COLO668 (cell line): ENCODE measurements at regions not wholly inside any gene's neighbourhood (a gene's known extent, or its start where the extent isn't known, plus 50 kb on each side); places are given as distances from the start of the nearest gene placed in this dataset.
A peak's percentile ranks its signal among the peaks of the same experiment; 100 is the strongest.

Experiments used
- DNase-seq: peaks from one replicate; lab custom pipeline; 2025; ENCODE audit not compliant: unreplicated experiment; lab: John Stamatoyannopoulos, UW

DNA sequence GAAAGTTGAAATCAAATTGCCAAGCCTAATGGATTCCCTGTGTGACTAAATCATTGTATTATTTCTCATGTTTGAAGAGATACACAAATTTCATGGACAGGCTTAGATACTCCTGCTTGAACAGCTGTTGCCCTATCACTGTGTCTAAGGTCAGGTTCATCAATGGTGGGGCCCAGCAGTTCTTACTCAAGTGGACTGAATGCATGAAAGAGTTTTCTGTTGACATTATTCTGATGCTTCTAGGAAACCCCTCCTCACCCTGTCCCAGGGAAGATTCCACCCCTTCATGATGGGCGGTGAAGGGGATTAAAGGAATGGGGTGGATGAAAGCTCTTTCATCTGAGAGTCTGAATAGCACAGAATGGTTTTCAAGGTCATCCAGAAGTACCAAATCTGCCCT, 148.8 kb downstream of the INO80D start:
- DNase-seq: no peak

DNA sequence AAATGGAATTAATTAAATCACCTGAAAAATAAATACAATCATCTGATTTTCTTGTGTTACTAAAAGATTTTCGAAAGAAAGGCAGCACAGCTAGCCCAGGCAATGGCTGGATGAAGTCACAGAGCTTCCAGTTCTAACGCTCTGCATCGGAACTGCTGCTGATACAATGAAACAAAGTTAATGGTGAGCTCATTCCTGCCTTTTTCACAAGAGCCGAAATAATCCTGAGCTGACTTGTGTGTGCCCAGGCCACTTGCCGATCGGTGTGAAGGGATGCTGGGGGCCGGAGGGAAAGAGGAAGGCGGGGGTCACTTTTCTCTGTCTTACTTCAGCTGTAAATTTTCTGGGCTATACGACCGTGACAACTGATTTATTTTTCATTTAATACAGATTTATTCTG, 149.5 kb downstream of the INO80D start:
- no peak for DNase-seq

DNA sequence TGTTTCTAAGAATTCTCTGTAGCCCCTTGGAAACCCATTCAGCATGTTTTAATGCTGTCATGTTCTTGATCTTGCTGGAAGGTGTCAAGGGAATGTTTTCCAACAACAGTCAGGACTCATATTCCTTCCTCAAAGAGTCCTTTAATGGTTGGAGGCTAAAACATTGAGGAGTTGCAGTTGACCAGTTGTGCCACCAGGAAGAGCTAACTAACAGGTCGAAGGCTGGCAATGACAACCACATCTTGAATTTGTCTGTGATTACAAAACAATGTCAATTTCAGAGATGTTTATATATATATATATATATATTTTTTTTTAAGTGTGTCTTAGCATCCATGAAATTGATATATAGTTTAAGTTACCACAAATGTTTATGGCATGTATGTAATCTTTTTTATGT, 151.5 kb downstream of the INO80D start:
- DNase-seq: no peak

DNA sequence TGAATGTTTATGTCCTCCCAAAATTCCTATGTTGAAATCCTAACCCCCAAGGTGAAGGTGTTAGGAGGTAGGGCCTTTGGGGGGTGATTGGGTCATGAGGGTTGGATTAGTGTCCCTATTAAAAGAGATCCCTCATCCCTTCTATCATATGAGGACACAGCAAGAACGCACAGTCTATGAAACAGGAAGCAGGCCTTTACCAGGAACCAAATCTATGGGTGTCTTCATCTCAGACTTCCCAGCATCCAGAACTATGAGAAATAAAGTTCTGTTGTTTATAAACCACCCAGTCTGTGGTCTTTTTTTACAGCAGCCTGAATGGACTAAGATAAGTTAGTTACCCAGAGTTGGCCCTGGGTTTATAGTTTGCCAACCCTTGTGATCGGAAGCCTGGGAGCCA, 153.1 kb downstream of the INO80D start:
- DNase-seq: no peak

DNA sequence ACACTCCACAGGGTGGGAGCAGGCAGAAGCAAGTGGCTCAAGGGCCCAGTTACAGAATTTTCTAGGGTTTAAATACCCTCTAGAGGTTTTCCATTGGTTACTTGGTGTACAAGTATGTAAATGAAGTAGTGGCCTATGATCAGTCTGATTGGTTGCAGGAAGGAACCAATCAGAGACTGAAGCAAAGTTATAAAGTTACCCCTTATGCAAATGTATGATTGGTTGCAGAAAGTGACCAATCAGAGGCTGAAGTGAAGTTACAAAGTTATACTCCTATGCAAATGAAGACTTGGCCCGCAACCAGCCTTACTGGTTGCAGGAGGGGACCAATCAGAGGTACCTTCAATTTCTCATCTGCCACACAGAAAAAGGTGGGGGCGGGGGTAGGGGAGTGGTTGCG, 154.6 kb downstream of the INO80D start:
- DNase-seq: no peak

DNA sequence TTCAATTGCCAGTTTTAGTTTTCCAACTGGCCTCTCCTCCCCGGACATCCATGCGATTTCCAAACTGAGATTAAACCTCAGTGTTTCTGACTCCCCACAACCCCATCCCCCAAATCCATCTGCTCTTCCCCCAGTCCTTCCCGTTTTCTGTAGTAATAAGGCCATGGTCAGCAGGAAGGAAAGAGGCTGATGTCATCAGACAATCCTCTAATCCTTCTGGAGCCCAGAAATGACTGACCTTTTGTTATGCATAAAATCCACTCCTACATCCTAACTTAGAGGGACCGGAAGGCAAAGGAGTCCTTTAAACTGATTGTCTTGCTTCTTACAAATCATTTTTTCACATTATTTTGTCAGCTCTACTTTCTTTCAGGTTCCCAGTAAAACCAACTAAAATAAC, 155.8 kb downstream of the INO80D start:
- no peak for DNase-seq

DNA sequence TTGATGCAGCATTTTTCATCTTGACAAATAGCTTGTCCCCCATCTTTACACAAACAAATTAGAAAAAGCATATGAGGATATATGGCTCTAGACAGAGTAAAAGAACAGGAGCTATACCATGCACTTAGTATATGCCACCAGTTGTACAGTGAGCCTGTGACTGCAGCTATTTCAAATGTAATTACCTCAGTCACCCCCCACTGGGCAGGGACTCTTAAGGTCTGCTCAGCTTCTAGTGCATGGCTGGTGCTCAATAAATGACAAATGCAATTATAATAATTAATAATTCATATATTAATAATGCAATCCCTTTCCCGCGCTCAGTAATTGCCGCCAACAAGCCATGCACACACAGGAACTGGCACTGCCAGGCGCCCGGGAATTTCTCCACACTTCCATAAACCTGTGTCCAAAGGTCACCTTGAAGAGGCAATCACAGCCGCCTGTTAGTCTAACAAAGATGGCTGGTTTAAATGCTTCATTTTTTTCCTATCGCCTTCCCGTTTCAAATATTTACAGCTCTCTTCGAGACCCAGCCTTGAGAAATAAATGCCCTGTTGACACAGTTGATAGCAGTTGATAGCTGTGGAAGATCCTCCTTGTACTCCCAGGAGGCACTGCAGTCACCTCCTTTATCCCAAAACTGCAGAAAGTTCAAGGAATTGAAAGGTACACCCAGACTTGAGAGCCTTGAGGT, 156.6 kb downstream of the INO80D start:
- DNase-seq: peak; percentile 17

DNA sequence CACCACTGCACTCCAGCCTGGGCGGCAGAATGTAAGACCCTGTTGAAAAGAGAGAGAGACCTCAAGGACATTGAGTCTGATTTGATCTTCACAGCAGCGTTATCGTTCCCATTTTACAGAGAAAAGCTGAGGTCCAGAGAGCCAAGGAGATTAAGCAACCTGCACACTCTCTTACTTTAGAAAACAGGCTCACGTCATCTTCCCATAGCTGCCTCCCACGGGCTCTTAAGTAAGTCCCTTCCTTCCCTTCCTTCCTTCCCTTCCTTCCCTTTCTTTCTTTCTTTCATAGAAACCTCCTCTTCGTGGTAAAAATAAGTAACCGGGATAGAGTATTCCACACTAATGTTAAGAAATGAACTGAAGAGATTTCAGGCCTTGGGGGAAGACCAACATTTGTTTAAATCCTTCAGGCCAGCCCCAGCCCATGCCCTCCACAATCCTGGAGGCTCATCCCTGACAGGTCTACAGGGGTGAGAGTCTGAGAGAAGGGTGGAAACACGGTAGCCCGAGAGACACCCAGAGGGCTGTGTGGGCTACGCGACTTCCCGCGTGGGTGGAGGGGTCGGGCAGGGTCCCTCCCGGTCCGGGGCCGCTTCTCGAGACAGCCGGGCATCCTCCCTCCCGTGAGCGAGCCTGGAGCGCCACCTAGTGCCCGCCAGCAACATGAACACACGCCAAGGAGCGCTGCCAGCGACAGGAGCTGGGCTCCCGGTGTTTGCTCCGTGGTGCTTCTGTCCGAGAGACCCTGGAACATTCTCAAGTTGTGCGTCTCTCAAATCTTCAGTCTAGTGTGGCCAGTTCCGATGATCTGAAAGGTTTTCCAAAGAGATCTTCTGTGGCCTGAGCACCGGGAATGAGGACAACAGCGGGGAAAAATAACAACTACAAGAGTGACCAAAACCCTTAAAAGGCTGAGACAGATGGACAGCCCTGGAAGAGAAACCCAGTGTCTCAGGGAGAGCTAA, 160.3 kb downstream of the INO80D start:
- peak; percentile 76 for DNase-seq

DNA sequence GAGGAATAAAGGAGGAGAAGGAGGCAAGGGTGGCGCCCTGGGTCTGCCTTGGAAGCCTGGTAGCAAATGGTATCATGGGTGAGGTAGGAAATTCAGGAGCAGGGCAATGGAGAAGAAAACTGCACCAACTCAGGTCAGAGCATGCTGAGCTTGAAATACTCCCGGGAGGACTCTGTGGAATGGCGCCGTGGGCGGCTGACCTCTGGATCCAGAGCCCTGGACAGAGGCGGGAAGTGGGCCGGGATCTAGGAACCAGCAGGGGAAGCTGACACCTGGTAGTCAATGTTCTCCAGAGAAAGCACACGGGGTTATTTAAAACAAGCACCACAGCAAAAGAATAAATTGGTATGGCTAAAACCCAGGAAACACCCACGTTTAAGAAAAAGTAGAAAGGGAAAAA, 161.3 kb downstream of the INO80D start:
- no peak for DNase-seq

DNA sequence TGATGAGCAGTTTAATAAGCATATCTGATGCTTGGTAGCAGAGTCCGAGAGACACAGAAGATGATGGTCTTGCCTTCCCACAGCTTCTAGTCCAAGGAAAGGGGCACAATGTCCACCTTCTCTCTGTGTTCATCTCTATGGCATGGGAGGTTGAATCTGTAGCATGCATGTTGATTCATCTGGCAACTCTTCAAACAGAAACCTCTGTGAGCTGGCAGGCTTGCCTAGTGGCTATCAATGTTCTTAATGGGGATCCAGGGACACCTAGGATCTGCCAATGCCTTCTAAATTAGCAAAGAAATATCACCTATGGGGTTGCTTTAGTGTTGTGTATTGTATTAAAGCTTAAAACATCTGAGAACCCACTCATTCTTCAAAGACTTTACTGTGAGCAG, 170.8 kb downstream of the INO80D start:
- DNase-seq: no peak

DNA sequence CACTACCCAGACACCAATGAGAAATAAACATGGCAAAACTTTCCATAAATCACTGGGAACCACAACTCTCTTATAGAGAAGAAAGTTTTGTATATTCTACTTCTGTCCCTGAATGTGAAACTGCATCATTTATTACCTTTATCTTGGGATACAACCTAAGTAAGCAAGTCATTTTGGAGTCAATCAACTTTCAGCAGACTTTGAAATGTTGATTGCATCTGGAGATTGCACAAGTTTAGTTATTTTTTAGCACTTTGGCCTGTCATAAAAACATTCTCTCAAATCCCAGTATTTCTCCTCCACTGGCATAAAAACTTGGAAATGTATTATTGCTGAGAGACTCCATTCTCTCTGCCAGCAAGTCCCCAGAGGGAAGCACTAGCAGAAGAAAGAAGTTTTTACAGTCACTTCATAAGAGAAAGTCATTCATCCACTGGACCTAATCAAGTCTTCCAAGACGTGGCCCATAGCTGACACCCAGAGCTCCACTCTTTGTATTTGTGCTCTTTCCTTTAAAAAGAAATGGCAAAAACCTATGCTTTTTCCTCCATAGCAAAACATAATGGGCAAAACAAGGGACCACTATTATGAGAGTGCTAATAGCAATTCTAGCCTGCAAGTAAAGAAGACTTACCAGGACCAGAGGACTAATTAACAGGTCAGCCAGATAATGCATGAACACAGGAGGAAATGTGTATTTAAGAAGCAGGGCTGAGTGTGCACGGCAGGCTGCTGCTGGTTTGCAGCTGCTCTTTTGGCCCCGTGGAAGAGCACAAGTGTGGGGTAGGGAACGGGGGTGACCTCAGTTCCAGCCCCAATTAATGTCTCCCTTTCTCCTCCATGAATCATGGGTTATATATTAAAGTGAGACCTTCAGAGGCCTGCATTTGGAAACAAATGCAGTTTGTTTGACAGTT, 171.5 kb downstream of the INO80D start:
- peak; percentile 22 for DNase-seq

DNA sequence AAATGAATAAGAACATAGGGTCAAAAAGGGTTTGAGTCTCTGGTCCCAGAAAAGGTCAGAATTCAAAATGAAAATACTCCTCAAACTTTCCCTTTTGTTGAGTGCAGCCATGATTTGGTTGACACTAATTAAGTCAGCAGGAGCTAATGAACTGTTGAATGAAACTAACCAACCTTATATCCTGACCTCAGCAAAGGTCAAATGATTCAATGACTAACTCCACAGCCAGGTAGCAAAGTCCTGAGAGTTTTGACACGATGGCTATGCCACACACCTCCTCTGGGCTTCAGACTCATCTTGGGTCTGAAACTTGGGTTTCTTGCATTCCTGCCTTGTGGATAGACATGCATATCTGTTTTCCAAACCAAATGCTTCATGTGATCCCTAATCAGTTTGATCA, 172.3 kb downstream of the INO80D start:
- DNase-seq: no peak

DNA sequence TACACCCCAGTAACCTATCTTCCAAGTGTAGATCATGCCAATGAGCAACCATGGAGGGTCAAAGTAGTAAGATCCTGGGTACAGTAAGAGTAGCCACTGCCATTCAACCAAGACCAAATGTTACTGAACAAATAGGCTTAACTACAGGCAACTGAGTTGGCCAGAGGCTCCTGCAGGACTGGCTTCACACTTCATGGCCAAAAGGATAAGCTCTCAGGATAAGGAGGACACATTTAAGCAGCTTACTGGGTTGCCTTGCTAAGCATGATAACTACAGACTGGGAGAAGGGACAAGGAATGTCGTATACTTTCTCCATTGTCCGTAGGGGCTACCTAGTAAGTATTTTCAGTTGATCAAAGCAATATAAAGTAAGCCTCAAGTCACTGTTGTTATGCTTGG, 174.7 kb downstream of the INO80D start:
- no peak for DNase-seq

DNA sequence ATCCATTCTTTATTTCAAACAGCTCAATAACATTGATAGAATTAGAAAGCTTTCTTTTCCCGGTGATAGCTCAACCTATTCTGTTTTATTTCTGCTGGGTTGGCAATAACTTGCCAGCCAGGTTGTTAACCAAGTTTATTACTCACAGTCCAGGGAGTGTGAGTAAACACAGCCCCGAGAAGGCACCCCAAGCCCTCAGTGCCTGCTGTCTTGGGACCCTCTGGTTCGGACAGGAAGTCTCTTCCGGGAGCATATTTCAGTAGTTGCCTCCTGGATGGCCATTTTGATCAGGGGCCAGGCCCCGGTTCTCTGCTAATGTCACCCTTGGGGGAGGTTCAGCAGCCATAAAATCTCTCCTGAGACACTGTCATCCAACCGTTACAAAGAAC, 176.8 kb downstream of the INO80D start:
- no peak for DNase-seq

DNA sequence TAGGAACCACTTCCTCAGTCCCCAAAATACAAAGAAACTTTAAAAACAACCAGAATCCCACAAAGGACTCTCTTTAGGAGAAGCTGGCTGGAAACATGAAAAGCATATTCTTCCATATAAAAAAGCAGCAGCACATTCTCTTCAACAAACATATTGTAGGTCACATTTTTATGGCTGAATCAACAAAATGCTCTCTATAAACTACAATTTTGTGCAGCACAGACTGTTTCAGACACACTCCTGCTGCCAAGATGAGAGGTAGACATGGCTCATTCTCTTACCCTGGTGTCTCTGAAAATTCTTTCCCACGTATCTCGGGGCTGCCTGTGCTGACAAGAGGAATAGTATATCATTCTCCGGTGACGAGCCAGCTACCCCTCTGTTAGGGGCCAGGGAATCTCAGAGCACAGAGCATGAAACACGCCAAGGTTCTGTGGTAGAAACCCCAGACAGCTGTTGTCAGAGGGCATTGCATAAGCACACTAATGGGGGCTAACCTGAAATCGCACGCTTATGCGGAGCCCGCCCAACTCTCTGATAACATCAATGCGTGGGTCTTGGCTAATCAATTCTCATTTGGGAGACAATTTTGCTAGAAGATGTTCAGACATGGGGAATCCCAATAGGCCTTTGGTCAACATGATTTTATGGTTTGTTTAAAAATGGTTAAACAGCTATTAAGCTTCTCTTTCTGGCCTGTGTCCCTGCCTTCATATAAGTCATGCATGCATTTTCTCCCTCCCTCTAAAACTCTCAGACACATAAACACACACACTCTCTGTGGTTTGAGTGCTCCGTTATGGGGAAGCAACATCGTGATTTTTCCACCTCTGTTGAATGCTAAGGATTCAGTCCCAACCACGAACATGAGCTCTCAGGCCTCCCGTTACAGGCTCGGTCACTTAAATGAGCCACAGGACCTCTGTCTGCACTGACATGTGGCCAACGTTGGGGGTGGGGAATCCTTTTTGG, 177.5 kb downstream of the INO80D start:
- no peak for DNase-seq

DNA sequence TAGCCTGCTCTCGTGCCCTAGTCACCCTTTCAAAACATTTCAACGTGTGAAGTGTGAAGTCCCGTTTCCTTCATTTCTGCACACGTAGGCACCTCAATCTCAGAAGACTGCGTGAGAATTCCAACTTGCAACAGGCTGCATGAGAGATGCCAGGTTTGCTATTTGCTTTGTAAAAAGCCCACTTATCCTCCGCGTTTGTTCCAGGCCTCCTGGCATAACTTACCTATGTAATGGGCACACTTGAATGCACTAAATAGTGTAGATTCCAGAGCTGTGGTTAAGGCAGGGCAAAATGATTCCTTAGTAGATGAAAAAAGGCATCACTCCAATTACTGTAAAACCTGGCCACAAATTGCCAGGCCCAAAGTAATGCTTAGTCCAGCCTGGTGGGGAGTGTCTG, 179.6 kb downstream of the INO80D start:
- DNase-seq: no peak

DNA sequence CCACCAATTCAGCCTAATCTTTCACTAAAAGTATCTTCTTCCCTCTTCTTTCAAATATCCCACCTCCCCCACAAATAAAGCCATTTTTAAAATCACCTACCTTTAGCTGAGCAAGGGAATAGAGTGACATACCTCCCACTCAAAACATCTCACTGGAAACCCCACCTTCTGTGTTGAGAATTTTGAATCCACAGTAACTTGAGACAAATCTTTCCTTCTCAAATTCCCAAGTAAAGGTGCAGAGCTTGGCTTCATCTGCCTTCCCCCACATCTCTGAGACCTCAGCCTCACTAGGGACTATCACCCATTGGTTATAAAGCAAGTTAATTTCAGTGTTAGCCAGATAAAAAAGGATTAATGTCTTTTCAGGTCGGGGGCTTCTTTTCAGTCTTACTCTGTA, 180.4 kb downstream of the INO80D start:
- no peak for DNase-seq

DNA sequence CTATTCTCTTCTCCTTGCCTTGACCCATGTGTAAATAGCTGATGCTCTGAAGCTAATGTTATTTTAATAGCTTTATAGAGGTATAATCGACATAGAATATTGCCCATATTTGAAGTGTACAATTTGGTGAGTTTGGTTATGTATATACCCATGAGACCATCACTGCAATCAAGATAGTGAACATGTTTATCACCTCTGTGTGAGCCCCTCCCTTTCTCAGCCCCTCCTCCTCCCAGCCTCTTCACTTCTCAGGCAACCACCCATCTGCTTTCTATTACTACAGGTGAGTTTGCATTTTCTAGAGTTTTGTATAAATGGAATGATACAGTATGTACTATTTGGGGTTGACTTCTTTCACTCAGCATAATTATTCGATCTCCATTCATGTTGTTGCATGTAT, 181.1 kb downstream of the INO80D start:
- no peak for DNase-seq

DNA sequence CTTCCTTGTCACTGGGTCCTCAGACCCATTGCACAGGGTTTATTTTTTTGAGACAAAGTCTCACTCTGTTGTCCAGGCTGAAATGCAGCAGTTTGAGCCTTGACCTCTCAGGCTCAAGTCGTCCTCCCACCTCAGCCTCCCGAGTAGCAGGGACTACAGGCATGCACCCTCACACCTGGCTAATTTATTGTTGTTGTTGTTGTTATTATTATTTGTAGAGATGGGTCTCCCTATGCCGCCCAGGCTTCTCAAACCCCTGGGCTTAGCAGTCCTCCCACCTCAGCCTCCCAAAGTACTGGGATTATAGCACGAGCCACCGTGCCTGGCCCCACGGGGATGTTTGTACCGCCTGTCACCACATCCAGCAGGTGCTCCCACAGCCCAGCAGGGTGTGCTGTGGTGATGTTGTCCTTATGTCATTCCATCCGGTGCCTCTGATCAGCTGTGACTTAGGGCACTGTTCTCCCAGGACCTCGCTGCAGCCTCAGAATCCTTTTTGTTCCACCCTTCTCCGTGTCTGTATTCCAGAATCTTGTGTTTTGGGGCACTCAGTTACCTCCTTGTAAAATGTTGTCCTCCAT, 182.3 kb downstream of the INO80D start:
- DNase-seq: peak; percentile 26

DNA sequence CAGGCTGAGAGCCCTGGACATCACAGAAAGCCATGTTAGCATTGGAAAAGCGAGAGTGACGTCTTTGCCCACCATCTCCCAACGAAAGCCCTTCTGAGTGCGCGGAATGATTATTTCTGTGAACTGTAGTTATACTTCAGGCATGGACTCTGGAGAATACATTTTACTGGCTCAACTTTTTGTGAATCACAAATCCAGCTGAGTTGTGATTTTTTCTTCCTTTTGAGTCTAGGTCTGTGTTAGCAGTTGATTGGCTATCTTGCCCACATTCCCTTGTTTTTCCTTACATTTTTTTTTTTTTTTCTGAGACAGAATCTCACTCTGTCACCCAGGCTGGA, 183.1 kb downstream of the INO80D start:
- no peak for DNase-seq
